A549 (cell line): ENCODE measurements at regions not wholly inside any gene's neighbourhood (a gene's known extent, or its start where the extent isn't known, plus 50 kb on each side); places are given as distances from the start of the nearest gene placed in this dataset.

ENCODE experiments used
- ATAC-seq, 2 experiments: fragments of 200-7000 bp in 1 of 2; fragments of >200 bp in 1 of 2; cut with Nextera tagmentation in 1 of 2; cut with Tn5 transposase in 1 of 2; 3 replicates each; pipeline versions ENCODE4 v1.8.0 to v1.9.1; 2018 to 2020; ENCODE audit warnings: mild to moderate bottlenecking in 1 of 2, moderate library complexity in 1 of 2
- CTCF ChIA-PET: fragments of 300-600 bp; sonication (Branson Sonifier 250); formaldehyde crosslinking; extraction: SDS; loops from one replicate; lab custom pipeline; 2021; ENCODE audit warnings: antibody characterized with exemption, inconsistent platforms; lab: Yijun Ruan, JAX
- POLR2A ChIA-PET: fragments of 350-600 bp; formaldehyde crosslinking; extraction: SDS; loops from one replicate; lab custom pipeline; 2021; ENCODE audit warnings: antibody characterized with exemption, inconsistent platforms; lab: Yijun Ruan, JAX
- DNase-seq, 2 experiments: peaks; one replicate each; pipeline versions ENCODE4 v3.0.0 to v3.0.0-alpha.2; 2011 to 2016; ENCODE audit warnings: low read depth in 1 of 2, low spot score in 1 of 2
- FAIRE-seq: peaks from 2 replicates; lab custom pipeline; 2011; peaks lifted over from hg19 to GRCh38; lab: Jason Lieb, UNC
- H3K27ac ChIP-seq, 2 experiments: fragments of >200 bp; sonication (Bioruptor Twin); formaldehyde crosslinking; 3 replicates each; pipeline ENCODE4 v1.5.1; 2016 to 2017
- H3K4me1 ChIP-seq: fragments of >200 bp; sonication (Bioruptor Twin); formaldehyde crosslinking; 3 replicates; pipeline ENCODE4 v1.6.1; 2016
- H3K4me2 ChIP-seq: fragments of >200 bp; sonication (Bioruptor Twin); formaldehyde crosslinking; 3 replicates; pipeline ENCODE4 v1.6.1; 2016
- H3K4me3 ChIP-seq: fragments of >200 bp; sonication (Bioruptor Twin); formaldehyde crosslinking; 3 replicates; pipeline ENCODE4 v1.5.1; 2016
- H3K9me3 ChIP-seq: fragments of >200 bp; sonication (Bioruptor Twin); formaldehyde crosslinking; 3 replicates; pipeline ENCODE4 v1.6.1; 2016
- CBX8 ChIP-seq: fragments of 200-600 bp; sonication (generic); IDR thresholded peaks from 2 replicates; pipeline ENCODE4 v1.6.1; 2016
- CHD2 ChIP-seq: fragments of 150-350 bp; IDR thresholded peaks from 2 replicates; pipeline ENCODE4 v1.6.1; 2014; ENCODE audit warnings: low read length; ENCODE audit not compliant: partially characterized antibody
- CHD4 ChIP-seq: fragments of 200-600 bp; sonication (generic); IDR thresholded peaks from 2 replicates; pipeline ENCODE4 v1.6.1; 2016; ENCODE audit warnings: antibody characterized with exemption, mild to moderate bottlenecking, borderline replicate concordance
- E2F6 ChIP-seq: IDR thresholded peaks from 2 replicates; pipeline ENCODE4 v1.6.1; 2012; ENCODE audit warnings: low read depth, borderline replicate concordance
- ELK1 ChIP-seq: fragments of 150-350 bp; IDR thresholded peaks from 2 replicates; pipeline ENCODE4 v1.6.1; 2014; ENCODE audit warnings: low read depth, mild to moderate bottlenecking, low read length
- EP300 ChIP-seq, 2 experiments: fragments of >200 bp; sonication (Bioruptor Twin); formaldehyde crosslinking; IDR thresholded peaks; 2 replicates in 1 of 2; 3 replicates in 1 of 2; pipeline ENCODE4 v1.6.1; 2016 to 2017
- ESRRA ChIP-seq: fragments of 150-350 bp; IDR thresholded peaks from 2 replicates; pipeline ENCODE4 v1.6.1; 2014; ENCODE audit warnings: mild to moderate bottlenecking, low read length, borderline replicate concordance
- FOXS1 ChIP-seq: fragments of 250-450 bp; sonication (Bioruptor Pico); IDR thresholded peaks from 2 replicates; pipeline ENCODE4 v1.5.0; 2020; ENCODE audit warnings: mild to moderate bottlenecking, moderate library complexity
- GATA3 ChIP-seq: IDR thresholded peaks from 2 replicates; pipeline ENCODE4 v1.6.1; 2012; ENCODE audit warnings: borderline replicate concordance
- HEYL ChIP-seq: fragments of 250-450 bp; sonication (Bioruptor Pico); IDR thresholded peaks from 2 replicates; pipeline ENCODE4 v1.8.0; 2021; ENCODE audit warnings: mild to moderate bottlenecking, moderate library complexity
- HOXA7 ChIP-seq: fragments of 250-450 bp; sonication (Bioruptor Pico); IDR thresholded peaks from 2 replicates; pipeline ENCODE4 v1.5.0; 2020; ENCODE audit warnings: mild to moderate bottlenecking, moderate library complexity
- HOXB5 ChIP-seq: fragments of 250-450 bp; sonication (Bioruptor Pico); IDR thresholded peaks from 2 replicates; pipeline ENCODE4 v1.5.0; 2020; ENCODE audit warnings: mild to moderate bottlenecking, moderate library complexity
- KDM1A ChIP-seq: fragments of 200-600 bp; sonication (generic); IDR thresholded peaks from 2 replicates; pipeline ENCODE4 v1.6.1; 2016; ENCODE audit warnings: low read depth, mild to moderate bottlenecking
- KDM5A ChIP-seq: fragments of 200-600 bp; sonication (generic); IDR thresholded peaks from 2 replicates; pipeline ENCODE4 v1.6.1; 2016; ENCODE audit warnings: antibody characterized with exemption, mild to moderate bottlenecking
- MAX ChIP-seq: IDR thresholded peaks from 2 replicates; pipeline ENCODE4 v1.6.1; 2012
- MYC ChIP-seq: IDR thresholded peaks from 2 replicates; pipeline ENCODE4 v1.6.1; 2012; ENCODE audit warnings: mild to moderate bottlenecking, inconsistent platforms, low read length, improper control_type of control experiment, borderline replicate concordance
- NFE2L2 ChIP-seq: fragments of 150-350 bp; conservative IDR thresholded peaks from 2 replicates; pipeline ENCODE4 v1.6.1; 2014; ENCODE audit warnings: low read length
- PHF8 ChIP-seq: fragments of 200-600 bp; sonication (generic); IDR thresholded peaks from 2 replicates; pipeline ENCODE4 v1.6.1; 2016; ENCODE audit warnings: low read depth, mild to moderate bottlenecking, antibody characterized with exemption, moderate library complexity, borderline replicate concordance
- POLR2AphosphoS2 ChIP-seq: conservative IDR thresholded peaks from 2 replicates; pipeline ENCODE4 v1.6.1; 2012; ENCODE audit warnings: low read length, improper control_type of control experiment, inconsistent platforms
- RFX5 ChIP-seq: fragments of 450-650 bp; IDR thresholded peaks from 2 replicates; pipeline ENCODE4 v1.7.1; 2014; ENCODE audit warnings: antibody characterized with exemption, mild to moderate bottlenecking, moderate library complexity
- SMC3 ChIP-seq: fragments of >200 bp; sonication (Bioruptor Twin); formaldehyde crosslinking; IDR thresholded peaks from 3 replicates; pipeline ENCODE4 v1.6.1; 2018; ENCODE audit warnings: inconsistent platforms
- SREBF2 ChIP-seq: fragments of 450-650 bp; IDR thresholded peaks from 2 replicates; pipeline ENCODE4 v1.6.1; 2014; ENCODE audit warnings: mild to moderate bottlenecking, moderate library complexity
- TFCP2L1 ChIP-seq: fragments of 250-450 bp; sonication (Bioruptor Pico); IDR thresholded peaks from 2 replicates; pipeline ENCODE4 v1.5.0; 2021; ENCODE audit warnings: mild to moderate bottlenecking
- USF2 ChIP-seq: fragments of 450-650 bp; IDR thresholded peaks from 2 replicates; pipeline ENCODE4 v1.6.1; 2014; ENCODE audit warnings: antibody characterized with exemption
- ZC3H11A ChIP-seq: fragments of 450-650 bp; IDR thresholded peaks from 2 replicates; pipeline ENCODE4 v1.6.1; 2014; ENCODE audit warnings: antibody characterized with exemption, mild to moderate bottlenecking
- ZFP36 ChIP-seq: fragments of 450-650 bp; IDR thresholded peaks from 2 replicates; pipeline ENCODE4 v1.6.1; 2014; ENCODE audit warnings: borderline replicate concordance; ENCODE audit not compliant: partially characterized antibody
- ZNF302 ChIP-seq: fragments of 250-450 bp; sonication (Bioruptor Pico); IDR thresholded peaks from 2 replicates; pipeline ENCODE4 v1.9.0; 2021; ENCODE audit warnings: inconsistent platforms, mild to moderate bottlenecking, moderate library complexity
- WGBS: methylation state at CpG from one replicate; pipeline ENCODE4 v1.1.6; 2017; ENCODE audit errors: missing lambda C conversion rate; 5-methylcytosine and 5-hydroxymethylcytosine counted together

GRCh38 chr2:2577407-2577831 lies 246.3 kb upstream of the MYT1L start:
- CTCF ChIA-PET, result no interaction called here
- FAIRE-seq, result no peak
- no peak for DNase-seq
- 34% methylated on average over 17 of the region's 17 CpGs for WGBS
- Histone ChIP-seq H3K9me3 (peaks cover 17% of the 10 kb centered on the region), H3K4me1 (no peaks in the 10 kb centered on the region), H3K4me2 (no peak overlapping the region), H3K27ac (no peak overlapping the region), H3K4me3 (no peak overlapping the region)
- POLR2A ChIA-PET, result no interaction called here
- no peak for ATAC-seq
- TF ChIP-seq POLR2AphosphoS2, result no peak
- no peak for TF ChIP-seq SMC3
- no peak for TF ChIP-seq PHF8
- no peak for TF ChIP-seq CHD2
- TF ChIP-seq CHD4, result no peak
- TF ChIP-seq NFE2L2, result no peak
- TF ChIP-seq FOXS1 (CRISPR knock-in tag), result no peak
- TF ChIP-seq HOXA7 (CRISPR knock-in tag), result no peak
- no peak for TF ChIP-seq KDM5A
- no peak for TF ChIP-seq HEYL
- TF ChIP-seq ZFP36, result no peak
- no peak for TF ChIP-seq MAX
- TF ChIP-seq MYC, result no peak
- TF ChIP-seq ZNF302, result no peak
- no peak for TF ChIP-seq USF2

GRCh38 chr2:2575870-2576386 lies 244.9 kb upstream of the MYT1L start:
- POLR2A ChIA-PET, result no interaction called here
- ATAC-seq, result no peak
- WGBS, result 53% methylated on average over 5 of the region's 5 CpGs

More at GRCh38 chr2:2575870-2576386, 244.9 kb upstream of the MYT1L start:
- no peak for FAIRE-seq
- no peak overlapping the region for H3K4me3 ChIP-seq
- no peak overlapping the region for H3K4me2 ChIP-seq
- no peak overlapping the region for H3K27ac ChIP-seq
- CTCF ChIA-PET, result interaction anchor here (1.0 to 1.2 kb wide), 2 partner anchors 9 to 12 kb away, joined by 3 read pairs; no protein-coding TSS in a partner anchor
- no peaks in the 10 kb centered on the region for H3K4me1 ChIP-seq
- TF ChIP-seq KDM1A (no peak), CBX8 (no peak), E2F6 (no peak), RFX5 (no peak), TFCP2L1 (CRISPR knock-in tag) (no peak), GATA3 (no peak), SREBF2 (no peak), POLR2AphosphoS2 (no peak), ELK1 (no peak), HOXB5 (CRISPR knock-in tag) (no peak), ZC3H11A (no peak), ESRRA (no peak), EP300 (IDR thresholded peaks at IDR 0.05) (no peak), KDM5A (no peak), SMC3 (no peak)
- TF ChIP-seq, all 56 proteins: peak for 0
- H3K9me3 ChIP-seq, result peaks cover 23% of the 10 kb centered on the region
- no peak for DNase-seq
